ENCODE measurements at regions not wholly inside any gene's neighbourhood (a gene's known extent, or its start where the extent isn't known, plus 50 kb on each side); places are given as distances from the start of the nearest gene placed in this dataset.
A peak's percentile ranks its signal among the peaks of the same experiment; 100 is the strongest.

- Histone ChIP-seq H3K27me3 (ENCODE audit: control insufficient read depth, insufficient read depth, low read length) (no peaks in the 10 kb centered on the region), H3K4me1 (ENCODE audit: control insufficient read depth, insufficient read depth, low read length) (peaks cover 3% of the 10 kb centered on the region), H3K27ac (ENCODE audit: low read depth, low read length) (no peak overlapping the region), H3K4me3 (ENCODE audit: low read depth, low read length) (no peak overlapping the region), H3K36me3 (ENCODE audit: control insufficient read depth, insufficient read depth, low read length) (no peaks in the 10 kb centered on the region), H3K9me3 (ENCODE audit: control insufficient read depth, insufficient read depth, low read length) (no peaks in the 10 kb centered on the region)
- WGBS (ENCODE audit: insufficient coverage): 98% methylated on average over 4 of the region's 5 CpGs
- no peak for DNase-seq (ENCODE audit: low read depth in 4 of 6, low spot score in 6 of 6)
These were observed 188.6 kb downstream of the CXCL12 start for GRCh38 chr10:44196336-44196735.

DNA sequence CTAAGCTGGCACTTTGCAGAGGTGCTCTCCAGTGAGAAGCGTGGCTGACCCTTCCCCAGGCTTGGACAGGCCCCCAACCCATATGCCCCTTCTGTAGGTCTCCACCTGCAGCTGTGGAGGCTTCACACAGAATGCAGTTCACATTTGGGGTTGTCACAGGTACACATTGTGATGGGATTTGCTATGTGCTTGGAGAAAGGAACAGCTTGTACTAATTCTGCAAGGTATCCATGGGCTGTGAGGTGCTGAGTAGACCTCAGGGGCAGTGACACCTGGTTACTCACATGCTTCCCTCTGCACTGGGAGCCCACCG, 188.9 kb downstream of the CXCL12 start:
- no peaks in the 10 kb centered on the region for H3K9me3 ChIP-seq (ENCODE audit: control insufficient read depth, insufficient read depth, low read length)
- H3K4me3 ChIP-seq (ENCODE audit: low read depth, low read length): no peak overlapping the region
- no peaks in the 10 kb centered on the region for H3K36me3 ChIP-seq (ENCODE audit: control insufficient read depth, insufficient read depth, low read length)
- WGBS (ENCODE audit: insufficient coverage): 97% methylated on average over 2 of the region's 2 CpGs
- H3K27ac ChIP-seq (ENCODE audit: low read depth, low read length): no peak overlapping the region
- peaks cover 3% of the 10 kb centered on the region for H3K4me1 ChIP-seq (ENCODE audit: control insufficient read depth, insufficient read depth, low read length)
- H3K27me3 ChIP-seq (ENCODE audit: control insufficient read depth, insufficient read depth, low read length): no peaks in the 10 kb centered on the region
- no peak for DNase-seq (ENCODE audit: low read depth in 4 of 6, low spot score in 6 of 6)

DNA sequence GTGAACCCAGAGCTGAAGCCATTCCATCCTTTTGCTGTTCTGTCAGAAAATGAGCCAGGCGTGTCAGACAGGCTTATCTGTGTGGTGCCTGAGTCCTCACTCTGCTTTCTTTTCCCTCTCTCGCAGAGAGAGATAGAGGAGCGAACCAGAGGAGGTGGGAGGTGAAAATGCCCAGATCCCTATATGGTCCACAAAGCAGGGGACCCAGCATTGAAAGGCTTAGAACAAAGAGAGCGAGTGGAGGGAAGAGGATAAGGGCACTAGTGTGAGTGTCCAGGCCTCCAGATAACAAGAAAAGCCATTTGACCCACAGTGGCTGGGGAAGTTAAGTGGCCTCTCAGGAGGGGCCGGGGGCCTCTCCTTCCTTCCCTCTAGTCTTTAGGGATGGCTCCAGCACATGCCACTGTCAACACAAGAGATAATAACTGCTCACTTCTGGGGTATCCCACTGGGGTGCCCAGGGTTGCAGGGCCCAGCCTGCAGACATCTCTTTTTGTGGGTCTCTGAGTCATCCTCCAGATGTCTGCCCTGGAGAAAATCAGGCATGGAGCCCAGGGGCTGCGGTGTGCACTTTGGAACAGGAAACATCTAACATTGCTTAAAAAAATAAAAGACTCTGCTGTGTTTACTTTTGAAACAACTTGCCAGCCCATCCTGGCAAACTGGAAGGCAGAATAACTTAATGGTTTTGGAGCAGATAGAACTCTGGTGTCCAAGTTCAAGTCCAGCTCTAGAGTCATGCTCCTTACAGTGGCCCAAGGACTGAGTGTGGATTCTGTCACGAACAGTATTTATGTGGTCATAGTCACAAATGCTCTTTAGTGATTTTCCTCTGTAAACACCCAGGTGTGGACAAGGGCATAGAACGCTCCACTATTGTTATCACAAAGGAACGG, 189.5 kb downstream of the CXCL12 start:
- no peak overlapping the region for H3K4me3 ChIP-seq (ENCODE audit: low read depth, low read length)
- peak in 1 of 6 donors; percentile 53 for DNase-seq (ENCODE audit: low read depth in 4 of 6, low spot score in 6 of 6)
- no peaks in the 10 kb centered on the region for H3K9me3 ChIP-seq (ENCODE audit: control insufficient read depth, insufficient read depth, low read length)
- H3K27me3 ChIP-seq (ENCODE audit: control insufficient read depth, insufficient read depth, low read length): no peaks in the 10 kb centered on the region
- WGBS (ENCODE audit: insufficient coverage): 77% methylated on average over 7 of the region's 9 CpGs
- H3K4me1 ChIP-seq (ENCODE audit: control insufficient read depth, insufficient read depth, low read length): peaks cover 3% of the 10 kb centered on the region
- no peak overlapping the region for H3K27ac ChIP-seq (ENCODE audit: low read depth, low read length)
- H3K36me3 ChIP-seq (ENCODE audit: control insufficient read depth, insufficient read depth, low read length): no peaks in the 10 kb centered on the region

DNA sequence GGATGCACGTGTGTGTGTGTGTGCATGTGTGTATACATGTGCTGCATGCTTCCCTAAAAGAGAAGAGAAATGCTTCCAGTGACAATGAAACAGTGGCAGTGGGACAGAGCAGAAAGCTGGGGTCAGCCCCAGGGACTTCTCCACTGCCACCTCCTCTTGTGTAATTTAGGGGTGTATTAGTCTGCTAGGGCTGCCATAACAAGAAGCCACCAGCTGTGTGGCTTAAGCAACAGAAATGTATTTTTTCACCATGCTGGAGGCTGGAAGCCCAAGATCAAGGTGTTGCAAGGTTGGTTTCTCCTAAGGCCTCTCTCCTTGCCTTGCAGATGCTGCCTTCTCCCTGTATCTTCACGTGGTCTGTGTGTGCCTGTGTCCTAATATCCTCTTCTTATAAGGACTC, 190.5 kb downstream of the CXCL12 start:
- peaks cover 3% of the 10 kb centered on the region for H3K4me1 ChIP-seq (ENCODE audit: control insufficient read depth, insufficient read depth, low read length)
- no peaks in the 10 kb centered on the region for H3K9me3 ChIP-seq (ENCODE audit: control insufficient read depth, insufficient read depth, low read length)
- H3K36me3 ChIP-seq (ENCODE audit: control insufficient read depth, insufficient read depth, low read length): no peaks in the 10 kb centered on the region
- H3K4me3 ChIP-seq (ENCODE audit: low read depth, low read length): no peak overlapping the region
- no peaks in the 10 kb centered on the region for H3K27me3 ChIP-seq (ENCODE audit: control insufficient read depth, insufficient read depth, low read length)
- H3K27ac ChIP-seq (ENCODE audit: low read depth, low read length): no peak overlapping the region
- 100% methylated on average over 1 of the region's 2 CpGs for WGBS (ENCODE audit: insufficient coverage)
- DNase-seq (ENCODE audit: low read depth in 4 of 6, low spot score in 6 of 6): no peak

DNA sequence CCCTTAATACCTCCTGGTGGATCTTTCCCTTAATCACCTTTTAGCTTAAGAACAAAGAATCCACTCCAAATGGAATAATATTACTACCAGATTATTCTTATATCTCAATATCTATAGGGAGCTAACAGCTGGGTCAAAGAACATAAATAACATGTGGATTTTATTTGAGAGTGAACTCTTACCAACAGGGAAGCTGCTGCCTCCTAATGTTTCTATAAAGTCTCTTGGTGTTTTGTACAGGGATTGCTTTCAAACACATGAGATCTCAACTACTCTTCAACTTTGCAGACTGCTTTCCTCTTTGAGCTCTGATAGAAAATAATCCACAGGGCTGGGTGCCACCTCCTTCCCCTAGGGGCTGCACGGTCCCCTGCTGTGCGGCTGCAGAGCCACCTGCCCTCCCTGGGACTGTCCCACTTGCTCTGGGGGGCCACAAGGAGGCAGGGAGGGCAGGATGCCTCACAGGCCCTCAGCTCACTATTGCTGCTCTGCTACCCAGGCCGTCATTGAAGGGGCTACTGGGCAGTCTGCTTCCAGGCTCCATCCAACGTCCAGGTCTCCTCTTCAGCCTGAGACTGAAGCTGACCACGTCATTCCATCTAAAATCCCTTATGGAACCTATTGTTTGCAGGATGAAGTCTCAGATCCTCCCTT, 191.2 kb downstream of the CXCL12 start:
- Histone ChIP-seq H3K27me3 (ENCODE audit: control insufficient read depth, insufficient read depth, low read length) (no peaks in the 10 kb centered on the region), H3K4me1 (ENCODE audit: control insufficient read depth, insufficient read depth, low read length) (peaks cover 3% of the 10 kb centered on the region), H3K27ac (ENCODE audit: low read depth, low read length) (no peak overlapping the region), H3K36me3 (ENCODE audit: control insufficient read depth, insufficient read depth, low read length) (no peaks in the 10 kb centered on the region), H3K4me3 (ENCODE audit: low read depth, low read length) (no peak overlapping the region), H3K9me3 (ENCODE audit: control insufficient read depth, insufficient read depth, low read length) (no peaks in the 10 kb centered on the region)
- no peak for DNase-seq (ENCODE audit: low read depth in 4 of 6, low spot score in 6 of 6)
- 80% methylated on average over 5 of the region's 5 CpGs for WGBS (ENCODE audit: insufficient coverage)

DNA sequence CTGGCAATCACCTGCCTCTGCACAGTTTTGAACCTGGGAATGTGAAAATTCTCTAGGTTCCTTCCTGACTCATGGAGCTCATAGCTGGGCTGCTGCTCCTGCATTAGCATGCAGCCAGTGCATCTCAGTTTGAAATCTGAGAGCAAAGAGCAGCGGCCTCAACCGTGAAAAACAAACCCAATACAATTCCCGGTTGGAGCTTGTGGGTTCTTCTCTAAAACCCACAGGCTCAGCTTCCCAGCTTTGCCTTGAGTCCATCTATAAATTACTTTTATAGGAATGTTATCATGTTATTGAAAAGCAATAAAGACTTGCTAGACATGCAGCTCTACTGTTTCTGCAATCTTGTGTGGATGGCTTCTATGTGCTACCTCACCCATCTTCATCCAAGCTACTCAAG, 191.7 kb downstream of the CXCL12 start:
- no peak overlapping the region for H3K27ac ChIP-seq (ENCODE audit: low read depth, low read length)
- H3K27me3 ChIP-seq (ENCODE audit: control insufficient read depth, insufficient read depth, low read length): no peaks in the 10 kb centered on the region
- DNase-seq (ENCODE audit: low read depth in 4 of 6, low spot score in 6 of 6): no peak
- peaks cover 3% of the 10 kb centered on the region for H3K4me1 ChIP-seq (ENCODE audit: control insufficient read depth, insufficient read depth, low read length)
- no peaks in the 10 kb centered on the region for H3K36me3 ChIP-seq (ENCODE audit: control insufficient read depth, insufficient read depth, low read length)
- no peak overlapping the region for H3K4me3 ChIP-seq (ENCODE audit: low read depth, low read length)
- 0% methylated on average over 1 of the region's 3 CpGs for WGBS (ENCODE audit: insufficient coverage)
- no peaks in the 10 kb centered on the region for H3K9me3 ChIP-seq (ENCODE audit: control insufficient read depth, insufficient read depth, low read length)

- no peaks in the 10 kb centered on the region for H3K27me3 ChIP-seq (ENCODE audit: control insufficient read depth, insufficient read depth, low read length)
- H3K4me1 ChIP-seq (ENCODE audit: control insufficient read depth, insufficient read depth, low read length): peaks cover 3% of the 10 kb centered on the region
- no peak overlapping the region for H3K27ac ChIP-seq (ENCODE audit: low read depth, low read length)
- no peak for DNase-seq (ENCODE audit: low read depth in 4 of 6, low spot score in 6 of 6)
- no peaks in the 10 kb centered on the region for H3K36me3 ChIP-seq (ENCODE audit: control insufficient read depth, insufficient read depth, low read length)
- H3K9me3 ChIP-seq (ENCODE audit: control insufficient read depth, insufficient read depth, low read length): no peaks in the 10 kb centered on the region
- 79% methylated on average over 5 of the region's 6 CpGs for WGBS (ENCODE audit: insufficient coverage)
- H3K4me3 ChIP-seq (ENCODE audit: low read depth, low read length): no peak overlapping the region
These were observed 192.5 kb downstream of the CXCL12 start for GRCh38 chr10:44192435-44192834.

DNA sequence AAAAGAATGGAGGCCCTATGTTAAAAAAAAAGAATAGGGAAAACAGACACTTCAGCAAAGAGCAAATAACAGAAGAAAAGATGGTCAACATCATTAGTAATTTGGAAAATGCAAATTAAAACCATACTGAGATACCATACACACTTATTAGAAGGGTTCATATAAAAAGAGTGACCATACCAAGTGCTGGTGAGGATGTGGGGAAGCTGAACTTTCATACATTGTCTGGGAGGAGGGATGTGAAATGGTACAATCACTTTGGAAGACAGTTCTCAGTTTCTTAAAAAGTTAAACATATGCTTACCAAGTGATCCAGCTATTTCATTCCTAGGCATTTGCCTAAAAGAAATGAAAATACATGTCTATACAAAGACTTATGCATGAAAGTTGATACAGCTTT, 194.4 kb downstream of the CXCL12 start:
- no peaks in the 10 kb centered on the region for H3K27me3 ChIP-seq (ENCODE audit: control insufficient read depth, insufficient read depth, low read length)
- H3K36me3 ChIP-seq (ENCODE audit: control insufficient read depth, insufficient read depth, low read length): no peaks in the 10 kb centered on the region
- DNase-seq (ENCODE audit: low read depth in 4 of 6, low spot score in 6 of 6): no peak
- peaks cover 3% of the 10 kb centered on the region for H3K4me1 ChIP-seq (ENCODE audit: control insufficient read depth, insufficient read depth, low read length)
- no peaks in the 10 kb centered on the region for H3K9me3 ChIP-seq (ENCODE audit: control insufficient read depth, insufficient read depth, low read length)
- no peak overlapping the region for H3K27ac ChIP-seq (ENCODE audit: low read depth, low read length)
- H3K4me3 ChIP-seq (ENCODE audit: low read depth, low read length): no peak overlapping the region

DNA sequence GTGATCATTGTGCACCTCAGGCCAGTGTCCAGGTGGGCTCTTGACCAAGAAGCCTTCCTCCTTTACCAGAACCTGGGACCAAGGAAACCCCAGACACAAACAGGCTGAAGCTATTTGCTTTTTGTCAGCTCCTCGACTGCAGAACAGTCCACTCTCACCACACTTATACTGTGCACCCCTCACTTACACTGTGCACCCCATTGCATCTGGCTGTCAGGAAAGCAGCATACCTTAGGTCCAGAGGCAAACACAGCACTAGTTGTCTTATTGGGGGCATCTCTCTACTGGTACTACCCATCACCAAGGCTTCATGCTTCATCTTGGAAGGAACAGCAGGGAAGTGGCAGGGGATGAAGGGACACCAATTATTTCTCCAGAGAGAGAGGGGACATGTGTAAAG, 198.1 kb downstream of the CXCL12 start:
- Histone ChIP-seq H3K27ac (ENCODE audit: low read depth, low read length) (no peak overlapping the region), H3K27me3 (ENCODE audit: control insufficient read depth, insufficient read depth, low read length) (no peaks in the 10 kb centered on the region)

GRCh38 chr10:44186150-44186549, 198.7 kb downstream of the CXCL12 start:
- WGBS (ENCODE audit: insufficient coverage): 50% methylated on average over 1 of the region's 2 CpGs
- no peaks in the 10 kb centered on the region for H3K27me3 ChIP-seq (ENCODE audit: control insufficient read depth, insufficient read depth, low read length)
- peaks cover 3% of the 10 kb centered on the region for H3K4me1 ChIP-seq (ENCODE audit: control insufficient read depth, insufficient read depth, low read length)
- no peaks in the 10 kb centered on the region for H3K9me3 ChIP-seq (ENCODE audit: control insufficient read depth, insufficient read depth, low read length)
- no peaks in the 10 kb centered on the region for H3K36me3 ChIP-seq (ENCODE audit: control insufficient read depth, insufficient read depth, low read length)
- no peak overlapping the region for H3K4me3 ChIP-seq (ENCODE audit: low read depth, low read length)
- DNase-seq (ENCODE audit: low read depth in 4 of 6, low spot score in 6 of 6): no peak
- H3K27ac ChIP-seq (ENCODE audit: low read depth, low read length): no peak overlapping the region

More for the DNA sequence above, 198.1 kb downstream of the CXCL12 start:
- peaks cover 3% of the 10 kb centered on the region for H3K4me1 ChIP-seq (ENCODE audit: control insufficient read depth, insufficient read depth, low read length)
- no peak for DNase-seq (ENCODE audit: low read depth in 4 of 6, low spot score in 6 of 6)
- WGBS (ENCODE audit: insufficient coverage): 89% methylated on average over 1 of the region's 1 CpG
- no peaks in the 10 kb centered on the region for H3K36me3 ChIP-seq (ENCODE audit: control insufficient read depth, insufficient read depth, low read length)
- H3K4me3 ChIP-seq (ENCODE audit: low read depth, low read length): no peak overlapping the region
- H3K9me3 ChIP-seq (ENCODE audit: control insufficient read depth, insufficient read depth, low read length): no peaks in the 10 kb centered on the region

All from spinal cord (tissue), 9 donors.